Coronary artery (tissue), 2 donors: ENCODE measurements at regions not wholly inside any gene's neighbourhood (a gene's known extent, or its start where the extent isn't known, plus 50 kb on each side); places are given as distances from the start of the nearest gene placed in this dataset.

Experiments
- DNase-seq: peaks from one replicate; pipeline ENCODE4 v3.0.0-alpha.2; 2017; ENCODE audit warnings: low spot score
- H3K27ac ChIP-seq, 2 donors: fragments of 200-600 bp; sonication (generic); one replicate each; pipeline ENCODE4 v1.5.1; 2016 to 2019
- H3K4me3 ChIP-seq: fragments of 200-600 bp; sonication (generic); 2 replicates; pipeline ENCODE4 v1.5.1; 2016; ENCODE audit warnings: mild to moderate bottlenecking, moderate library complexity
- CTCF ChIP-seq: fragments of 200-600 bp; sonication (generic); IDR thresholded peaks from one replicate; pipeline ENCODE4 v1.5.1; 2019; ENCODE audit warnings: antibody characterized with exemption

GRCh38 chr10:123548770-123549169, 117.4 kb upstream of the GPR26 start:
- Histone ChIP-seq H3K27ac (no peak overlapping the region), H3K4me3 (no peak overlapping the region)
- DNase-seq, result peak; percentile 3
- TF ChIP-seq CTCF, result no peak

GRCh38 chr10:123549761-123550454, 116.2 kb upstream of the GPR26 start:
- DNase-seq, result peak; percentile 33
- Histone ChIP-seq H3K4me3 (no peak overlapping the region), H3K27ac (no peak overlapping the region)
- TF ChIP-seq CTCF, result no peak

- no peak for TF ChIP-seq CTCF
- H3K4me3 ChIP-seq, result no peak overlapping the region
- peak; percentile 57 for DNase-seq
- H3K27ac ChIP-seq, result no peak overlapping the region
Measured at GRCh38 chr10:123550675-123551096, 115.5 kb upstream of the GPR26 start.

GRCh38 chr10:123551259-123551658, 114.9 kb upstream of the GPR26 start:
- peak; percentile 21 for DNase-seq
- Histone ChIP-seq H3K4me3 (no peak overlapping the region), H3K27ac (no peak overlapping the region)
- no peak for TF ChIP-seq CTCF

GRCh38 chr10:123552760-123553554, 113.2 kb upstream of the GPR26 start:
- TF ChIP-seq CTCF, result no peak
- peak; percentile 43 for DNase-seq
- no peak overlapping the region for H3K27ac ChIP-seq

GRCh38 chr10:123553810-123554430, 112.2 kb upstream of the GPR26 start:
- no peak for TF ChIP-seq CTCF
- H3K4me3 ChIP-seq, result no peak overlapping the region
- peak; percentile 31 for DNase-seq
- H3K27ac ChIP-seq, result no peak overlapping the region

More at GRCh38 chr10:123552760-123553554, 113.2 kb upstream of the GPR26 start:
- no peak overlapping the region for H3K4me3 ChIP-seq
